T-helper 1 cell treated with Interleukin-12 subunit alpha and Interleukin-12 subunit beta and Interleukin-4 antibody, amounts not matched to agents 30 ng/mL and 1 ng/mL, for 36 hours (primary cell): ENCODE measurements at regions not wholly inside any gene's neighbourhood (a gene's known extent, or its start where the extent isn't known, plus 50 kb on each side); places are given as distances from the start of the nearest gene placed in this dataset.
"Not testable (repeated sequence)": the region's sequence is repeated elsewhere in the genome, so short reads cannot be mapped to it uniquely, and the experiment has no call there.

ENCODE experiments used
- intact Hi-C: fragments of 100-400 bp; cut with micrococcal nuclease; formaldehyde crosslinking; loops from one replicate; pipeline ENCODE4 v1.15.1; 2024

DNA sequence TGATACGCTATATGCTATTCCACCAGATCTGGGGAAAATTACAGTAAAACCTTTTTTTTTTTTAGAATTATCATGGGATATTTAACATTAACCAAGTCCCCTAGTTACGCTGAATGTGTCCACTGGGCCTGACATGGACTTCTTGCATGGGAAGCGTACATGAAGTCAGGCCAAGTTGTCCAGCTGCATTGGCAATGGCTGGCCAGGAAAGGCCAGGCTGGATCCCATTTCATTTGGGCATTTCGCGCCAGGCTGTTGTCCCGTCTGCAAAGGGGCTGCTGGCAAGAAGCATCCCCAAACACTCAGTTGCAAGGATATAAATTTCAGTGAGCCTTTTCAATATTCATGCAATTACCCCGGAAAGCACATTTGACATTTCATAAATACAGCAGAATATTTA is 933.3 kb downstream of the GRID1 start:
- intact Hi-C loops, result no loop called here

DNA sequence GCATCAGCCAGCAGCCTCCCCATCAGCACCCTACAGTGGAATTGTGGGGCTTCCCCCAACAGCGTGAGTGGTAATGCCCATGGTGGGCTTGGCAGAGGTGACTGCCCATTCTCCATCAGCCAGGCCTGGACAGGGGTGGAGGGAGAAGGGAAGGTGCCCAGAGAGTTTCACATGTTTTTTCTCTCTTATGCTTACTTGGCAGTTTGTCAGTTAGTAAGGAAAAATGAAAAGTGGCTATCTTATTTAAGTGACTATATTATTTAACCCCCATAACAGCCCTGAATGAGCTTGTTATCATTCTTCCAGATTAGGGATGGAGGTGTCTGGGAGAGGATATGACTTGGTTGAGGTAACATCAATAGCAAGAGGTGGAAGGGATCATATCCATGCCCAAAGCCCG is 921.7 kb downstream of the GRID1 start:
- intact Hi-C loops, result no loop called here

DNA sequence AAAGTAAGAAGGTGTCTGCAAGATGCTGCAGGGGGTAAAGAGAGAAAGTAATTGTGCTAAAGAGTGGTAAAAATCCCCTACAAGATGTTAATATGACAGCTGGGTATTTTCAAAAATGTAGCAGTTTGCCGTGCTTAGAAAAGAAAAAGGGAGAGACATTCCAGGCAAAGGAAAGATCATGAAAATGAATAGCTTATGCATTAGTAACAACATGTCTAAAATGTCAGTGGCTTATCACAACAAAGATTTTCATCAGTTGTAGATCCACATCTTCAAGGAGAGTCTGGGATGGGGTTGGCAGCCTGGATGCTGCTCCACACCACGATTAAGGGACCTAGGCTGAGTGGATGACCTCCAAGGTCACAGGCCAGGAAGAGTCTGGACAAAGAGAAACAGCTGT is 920.9 kb downstream of the GRID1 start:
- intact Hi-C loops, result no loop called here

DNA sequence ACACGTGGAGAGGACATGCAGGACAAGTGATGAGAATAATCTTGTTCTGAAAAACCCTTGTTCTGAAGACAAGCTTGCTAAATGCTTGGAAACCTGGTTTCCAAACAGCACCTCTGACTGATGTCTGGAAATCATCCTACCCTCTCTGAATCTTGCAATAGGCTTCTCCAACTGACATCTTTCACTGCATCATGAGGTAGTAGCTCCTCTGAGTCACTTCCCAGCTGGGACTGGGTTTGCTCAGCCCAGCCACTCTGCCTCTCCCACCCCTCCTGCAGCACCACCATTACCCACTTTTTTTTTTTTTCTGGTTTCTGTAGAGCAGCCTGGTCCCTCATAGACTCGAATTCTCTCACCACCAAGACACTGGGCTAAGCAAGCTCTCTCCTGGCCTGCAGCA is 919.8 kb downstream of the GRID1 start:
- intact Hi-C loops, result no loop called here

DNA sequence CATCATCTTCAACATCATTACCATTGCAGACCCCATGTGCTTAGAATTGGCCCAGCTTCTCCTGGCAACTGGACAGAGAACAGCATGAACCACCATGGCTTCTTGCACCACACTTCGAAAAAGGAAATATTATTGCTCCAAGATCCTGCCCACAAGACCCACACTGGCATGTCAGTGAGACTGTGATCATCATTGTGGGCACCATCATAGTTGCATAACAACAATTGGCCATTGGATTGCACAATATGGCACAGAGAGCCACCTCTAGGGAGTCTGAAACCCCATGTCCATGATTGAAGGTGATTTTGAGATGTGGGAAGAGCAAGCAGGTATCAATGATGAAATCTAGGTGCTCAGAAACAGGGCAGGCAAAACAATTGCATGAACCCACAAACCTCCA is 918.9 kb downstream of the GRID1 start:
- intact Hi-C loops, result no loop called here

DNA sequence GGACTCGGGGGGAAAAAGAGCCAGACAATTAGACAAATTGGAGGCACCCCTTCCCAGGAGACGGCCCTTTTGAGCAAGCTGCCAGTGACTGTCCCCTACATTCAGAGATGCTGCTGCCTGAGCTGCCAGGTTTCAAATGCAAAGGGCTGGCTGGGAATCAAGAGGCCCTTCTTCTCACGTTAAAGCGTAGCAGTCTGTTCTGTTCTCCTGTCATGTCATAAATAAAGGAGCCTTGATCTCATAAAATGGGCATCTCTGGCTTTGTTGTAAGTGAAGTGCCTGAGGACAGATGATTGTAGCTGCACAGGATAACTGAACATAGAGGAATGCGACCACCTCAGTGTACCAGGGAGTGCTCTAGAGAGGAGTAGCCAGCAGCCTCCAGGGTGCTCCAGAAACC is 917.9 kb downstream of the GRID1 start:
- intact Hi-C loops, result no loop called here

DNA sequence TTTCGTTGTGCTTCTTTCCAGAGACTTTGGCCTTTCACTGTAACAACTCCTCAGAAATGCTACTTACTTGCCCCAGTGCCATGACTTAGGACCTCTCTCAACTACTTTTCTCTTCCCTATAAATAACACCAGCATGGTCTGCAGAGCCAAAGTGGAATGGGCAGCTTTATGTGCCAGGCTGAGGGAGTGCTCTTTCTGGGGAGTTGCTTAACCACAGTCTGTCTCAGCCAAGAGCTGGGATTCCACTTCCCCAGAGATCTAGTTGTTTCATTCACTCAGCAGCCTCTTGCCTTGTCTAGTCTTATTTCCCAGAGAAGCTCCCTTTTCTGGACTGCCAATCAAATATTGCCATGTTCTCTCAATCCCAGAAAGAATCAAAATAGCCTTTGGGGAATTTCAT is 912.2 kb downstream of the GRID1 start:
- intact Hi-C loops, result no loop called here

DNA sequence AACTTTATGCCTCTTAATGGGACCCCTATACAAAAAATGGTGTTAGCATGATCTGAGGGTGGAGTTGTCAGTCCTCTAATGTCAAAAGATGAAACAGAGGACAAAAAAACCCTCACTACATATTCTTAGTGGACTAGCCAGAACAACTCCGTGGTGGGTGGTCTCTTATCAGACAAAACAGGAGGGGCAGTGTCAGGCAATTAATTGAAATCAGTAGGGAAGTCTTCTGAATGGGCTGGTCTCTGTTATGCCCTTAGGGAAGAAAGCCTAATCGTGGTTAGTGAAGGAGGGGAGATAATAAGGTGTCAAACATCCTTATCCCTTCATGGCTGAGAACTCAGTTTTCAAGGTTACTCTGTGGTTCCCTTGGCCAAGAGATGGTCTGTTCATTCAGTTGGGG is 909.4 kb downstream of the GRID1 start:
- intact Hi-C loops, result no loop called here

DNA sequence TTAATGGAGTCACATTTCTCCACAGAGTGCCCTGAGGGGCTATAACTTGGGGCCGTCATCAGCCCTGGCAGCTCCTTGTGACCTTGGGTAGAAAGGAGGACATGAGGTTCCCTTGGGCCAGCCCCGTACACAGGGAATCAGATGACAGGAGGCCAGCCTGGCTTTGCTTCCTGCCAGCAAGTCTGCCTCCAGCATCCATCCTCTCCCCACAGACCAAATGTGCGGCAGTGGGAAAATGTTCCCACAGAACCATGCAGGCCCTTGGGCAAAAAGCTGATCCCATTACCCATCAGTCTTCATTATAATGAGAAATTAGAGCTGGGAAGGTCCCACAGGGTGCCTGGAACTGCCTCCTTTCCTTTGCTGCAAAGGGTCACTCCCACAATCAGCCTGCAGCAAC is 908.3 kb downstream of the GRID1 start:
- intact Hi-C loops, result no loop called here

DNA sequence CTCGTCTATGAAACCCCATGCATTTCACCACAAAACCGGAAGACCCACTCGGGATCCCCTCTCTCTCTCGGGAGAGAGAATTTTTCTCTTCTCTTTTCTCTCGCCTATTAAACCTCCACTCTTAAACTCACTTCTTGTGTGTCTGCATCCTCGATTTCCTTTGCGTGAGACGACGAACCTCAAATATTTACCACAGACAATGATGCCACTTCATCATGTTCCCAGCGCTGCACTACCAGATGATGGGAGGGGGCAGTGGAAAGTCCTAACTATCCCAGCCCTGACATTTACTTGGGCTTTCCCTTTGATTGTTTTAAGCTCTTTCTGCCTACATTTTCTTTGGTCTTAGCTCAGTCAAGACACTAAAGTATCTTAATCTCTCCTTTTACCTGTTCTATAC is 906.7 kb downstream of the GRID1 start:
- intact Hi-C loops, result no loop called here

DNA sequence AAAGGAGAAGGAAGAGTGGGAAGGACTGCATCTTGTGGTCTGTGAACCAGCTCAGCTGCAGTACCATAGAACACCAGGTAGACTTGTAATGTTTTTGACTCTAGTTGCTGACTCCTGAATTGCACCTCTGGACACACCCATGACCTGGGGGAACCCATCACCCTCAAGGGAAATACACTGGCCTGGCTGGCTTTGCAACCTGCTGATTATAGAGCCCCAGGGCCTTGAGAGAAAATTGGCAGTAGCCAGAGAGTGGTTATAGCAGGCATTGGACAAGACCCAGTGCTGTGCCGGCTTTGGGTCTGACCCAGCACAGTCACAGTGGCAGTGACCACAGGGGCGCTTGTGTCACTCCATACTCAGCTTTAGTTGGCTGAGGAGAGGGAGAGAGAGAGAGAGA is 902.3 kb downstream of the GRID1 start:
- intact Hi-C loops, result no loop called here

DNA sequence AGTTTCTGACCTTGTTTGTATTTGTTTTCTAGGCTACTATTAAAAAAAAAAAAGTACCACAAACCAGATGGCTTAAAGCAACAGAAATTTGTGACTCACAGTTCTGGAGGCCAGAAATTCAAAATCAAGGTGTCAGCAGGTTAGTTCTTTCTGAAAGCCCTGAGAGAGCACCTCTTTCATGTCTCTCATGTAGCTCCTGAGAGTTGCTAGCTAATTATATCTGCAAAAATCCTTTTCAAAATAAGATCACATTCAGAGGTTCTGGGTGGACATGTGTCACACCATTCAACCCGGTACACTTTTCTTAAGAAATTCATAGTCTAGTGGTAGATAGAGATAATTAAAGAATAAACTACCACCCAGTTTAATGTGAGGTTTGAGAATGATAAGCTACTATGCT is 888.6 kb downstream of the GRID1 start:
- intact Hi-C loops, result no loop called here

DNA sequence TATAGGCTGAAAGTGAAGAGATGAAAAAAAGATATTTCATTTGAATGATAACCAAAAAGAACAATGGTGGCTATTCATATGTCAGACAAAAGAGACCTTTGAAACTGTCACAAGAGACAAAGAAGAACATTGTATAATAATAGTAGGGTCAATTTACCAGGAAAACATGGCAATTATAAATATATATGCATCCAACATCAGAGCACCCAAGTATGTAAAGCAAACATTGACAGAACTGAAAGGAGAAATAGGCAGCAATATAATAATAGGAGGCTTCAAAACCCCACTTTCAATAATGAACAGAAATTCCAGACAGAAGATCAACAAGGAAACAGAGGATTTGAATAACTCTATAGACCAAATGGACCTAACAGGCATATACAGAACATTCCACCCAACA is 876.2 kb downstream of the GRID1 start:
- intact Hi-C loops, result no loop called here

DNA sequence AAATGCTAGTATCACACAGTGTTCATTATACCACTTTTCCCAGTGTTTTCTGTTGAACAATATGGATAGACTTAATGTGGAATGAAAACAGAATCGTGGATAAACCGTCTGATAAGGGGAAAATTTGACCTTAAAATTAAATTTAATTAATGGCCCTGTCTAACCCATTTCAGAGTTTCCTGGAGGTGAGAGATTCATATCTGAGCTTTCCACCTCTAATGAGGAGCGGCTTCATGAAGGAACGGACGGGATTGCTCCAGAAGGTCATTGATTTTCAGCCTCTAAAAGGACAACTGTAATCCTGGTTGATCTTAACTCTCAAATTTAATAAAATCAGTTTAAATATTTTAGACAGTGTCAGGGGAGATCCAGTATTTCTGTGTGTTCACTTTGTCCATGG is 874.9 kb downstream of the GRID1 start:
- intact Hi-C loops, result no loop called here

DNA sequence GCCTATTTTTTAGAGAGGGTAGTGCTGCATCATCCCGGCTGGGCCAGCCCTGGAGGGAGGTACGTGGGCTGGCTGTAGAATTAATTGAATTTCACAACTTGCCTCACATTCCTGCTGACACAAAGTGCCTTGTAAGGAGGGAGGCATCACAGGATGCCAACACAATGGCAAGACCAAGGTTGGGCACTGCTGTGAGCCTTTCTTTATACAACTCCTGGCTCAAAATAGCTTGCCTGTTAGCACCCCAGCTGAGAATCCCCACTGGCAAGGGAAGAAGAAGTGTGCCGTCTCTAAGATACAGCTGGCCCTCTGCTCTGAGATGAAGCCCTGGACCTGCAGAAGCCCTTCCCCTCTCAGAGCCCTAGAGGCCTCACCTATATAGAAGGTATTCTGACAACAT is 873.9 kb downstream of the GRID1 start:
- intact Hi-C loops, result no loop called here

DNA sequence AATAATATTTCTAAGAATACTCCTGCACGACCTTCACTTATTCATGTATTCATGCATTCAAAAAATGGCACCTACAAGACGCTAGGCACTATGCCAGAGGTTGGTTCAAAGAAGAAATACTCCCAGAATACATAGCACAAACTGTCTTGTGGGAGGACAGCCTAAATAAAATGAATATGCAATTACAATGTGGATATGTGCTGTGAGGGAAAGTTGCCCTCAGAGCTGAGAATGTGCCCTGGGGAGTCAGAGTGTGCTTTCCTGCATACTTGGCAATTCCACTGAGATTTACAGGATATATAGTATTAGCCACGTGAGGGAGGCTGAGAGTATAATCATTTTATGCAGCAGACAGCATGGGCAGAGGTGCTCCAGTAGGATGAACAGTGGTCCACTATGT is 872.9 kb downstream of the GRID1 start:
- intact Hi-C loops, result no loop called here

DNA sequence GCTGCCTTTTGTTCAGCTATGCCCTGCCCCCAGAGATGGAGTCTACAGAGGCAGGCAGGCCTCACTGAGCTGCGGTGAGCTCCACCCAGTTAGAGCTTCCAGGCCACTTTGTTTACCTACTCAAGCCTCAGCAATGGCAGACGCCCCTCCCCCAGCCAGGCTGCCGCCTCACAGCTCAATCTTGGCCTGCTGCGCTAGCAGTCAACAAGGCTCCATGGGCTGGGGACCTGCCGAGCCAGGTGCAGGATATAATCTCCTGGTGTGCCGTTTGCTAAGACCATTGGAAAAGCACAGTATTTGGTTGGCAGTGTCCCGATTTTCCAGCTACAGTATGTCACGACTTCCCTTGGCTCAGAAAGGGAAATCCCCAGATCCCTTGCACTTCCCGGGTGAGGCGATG is 862.0 kb downstream of the GRID1 start:
- intact Hi-C loops, result not testable (repeated sequence)

DNA sequence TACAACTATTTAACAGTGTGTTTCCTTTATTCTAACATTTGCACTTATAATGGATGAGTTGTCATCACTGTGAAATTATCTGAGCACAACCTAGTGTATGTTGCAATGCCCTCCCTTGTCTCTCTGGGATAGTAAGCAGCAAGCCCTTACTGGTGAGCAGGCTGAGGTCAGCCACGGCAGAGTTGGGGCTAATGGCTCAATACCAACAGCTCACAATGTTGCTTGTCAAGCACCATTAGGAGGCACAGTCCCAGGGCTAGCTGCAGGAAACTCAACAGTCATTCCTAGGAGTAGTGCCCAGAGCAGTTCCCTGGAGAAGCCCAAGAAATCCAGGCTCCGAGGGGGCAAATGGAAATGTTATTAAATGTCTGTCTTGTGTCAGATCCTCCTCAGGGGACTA is 858.4 kb downstream of the GRID1 start:
- intact Hi-C loops, result no loop called here

DNA sequence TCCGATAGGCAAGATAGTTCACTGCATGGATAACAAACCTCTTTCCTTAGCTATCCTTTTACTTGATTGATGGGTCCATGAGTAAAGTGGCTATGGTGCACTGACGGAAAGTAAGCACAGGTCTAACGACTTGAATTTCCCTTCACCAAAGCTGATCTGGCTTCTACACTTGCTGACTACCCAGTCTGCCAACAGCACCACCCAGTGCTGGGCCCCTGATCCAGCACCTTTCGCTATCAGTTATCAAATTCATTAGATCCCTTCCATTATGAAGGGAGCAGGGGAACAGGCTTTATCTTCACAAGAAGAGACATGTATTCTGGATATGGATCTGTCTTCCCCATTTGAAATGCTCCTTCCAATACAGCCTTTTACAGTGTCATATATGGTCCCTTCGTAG is 855.9 kb downstream of the GRID1 start:
- intact Hi-C loops, result no loop called here

DNA sequence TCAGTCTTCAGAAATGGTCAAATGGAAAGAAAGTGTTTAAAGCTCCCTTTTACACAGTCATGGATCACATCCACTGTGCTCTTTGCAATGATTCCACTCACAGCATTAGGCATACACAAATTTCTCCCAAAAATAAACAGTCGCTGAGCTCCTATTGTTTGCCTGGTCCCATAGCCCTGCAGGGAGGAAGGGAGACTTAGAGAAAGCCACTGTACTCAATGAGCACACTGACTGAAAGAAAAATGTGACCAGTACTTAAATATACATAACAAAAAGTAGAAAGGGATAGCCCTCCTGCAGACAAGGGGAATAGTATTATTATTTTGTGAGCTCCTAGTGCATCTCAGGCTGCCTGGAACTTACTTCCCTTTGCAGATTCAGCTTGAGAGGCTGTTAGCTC is 853.2 kb downstream of the GRID1 start:
- intact Hi-C loops, result no loop called here

DNA sequence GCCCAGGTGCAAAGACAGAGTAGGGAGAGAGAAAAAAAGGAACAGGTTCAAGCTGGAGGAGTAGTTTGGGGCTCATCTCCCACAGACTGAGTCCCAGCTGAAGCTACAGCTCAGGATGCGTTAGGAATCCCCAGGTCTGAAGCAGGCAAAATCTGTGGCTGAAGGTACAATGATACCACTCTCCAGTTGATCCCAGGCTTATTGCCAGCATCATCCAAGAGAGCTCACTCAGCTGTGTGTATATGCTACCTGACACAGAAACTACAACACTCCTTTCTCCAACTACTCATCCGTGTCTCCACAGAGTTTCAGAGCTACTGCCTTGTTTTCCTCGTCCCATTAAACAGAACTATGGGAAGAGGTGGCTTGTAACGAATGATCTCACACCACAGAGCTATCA is 851.3 kb downstream of the GRID1 start:
- intact Hi-C loops, result no loop called here

DNA sequence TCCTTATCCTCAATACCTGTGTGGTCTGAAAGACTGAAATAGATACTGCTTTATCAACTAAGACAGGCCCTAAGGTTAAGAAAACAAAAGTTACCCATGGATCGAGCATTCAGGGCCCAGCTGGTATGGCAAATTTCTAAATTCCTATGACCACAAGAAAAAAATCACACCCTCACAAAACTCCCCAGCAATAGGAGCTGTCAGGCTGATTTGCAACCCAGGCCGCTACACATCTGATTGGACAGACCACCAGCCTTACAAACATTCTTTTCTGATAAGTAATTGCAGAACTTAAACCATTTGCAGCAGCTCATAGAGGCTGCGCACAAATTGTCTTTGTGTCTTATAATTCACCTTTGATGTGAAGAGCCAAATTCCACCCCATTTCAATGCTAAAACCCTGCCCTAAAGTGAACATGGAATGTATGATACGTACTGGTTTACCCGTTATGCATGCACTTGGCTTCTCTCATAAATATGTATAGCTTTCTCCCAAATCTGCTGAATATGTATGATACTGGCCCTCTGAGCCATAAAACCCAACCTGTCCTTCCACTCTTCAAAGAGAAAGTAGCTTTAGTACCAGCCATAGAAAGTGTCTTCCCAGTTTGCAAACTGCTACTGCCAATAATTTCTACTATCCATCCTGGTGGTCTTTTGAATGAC is 842.5 kb downstream of the GRID1 start:
- intact Hi-C loops, result no loop called here

DNA sequence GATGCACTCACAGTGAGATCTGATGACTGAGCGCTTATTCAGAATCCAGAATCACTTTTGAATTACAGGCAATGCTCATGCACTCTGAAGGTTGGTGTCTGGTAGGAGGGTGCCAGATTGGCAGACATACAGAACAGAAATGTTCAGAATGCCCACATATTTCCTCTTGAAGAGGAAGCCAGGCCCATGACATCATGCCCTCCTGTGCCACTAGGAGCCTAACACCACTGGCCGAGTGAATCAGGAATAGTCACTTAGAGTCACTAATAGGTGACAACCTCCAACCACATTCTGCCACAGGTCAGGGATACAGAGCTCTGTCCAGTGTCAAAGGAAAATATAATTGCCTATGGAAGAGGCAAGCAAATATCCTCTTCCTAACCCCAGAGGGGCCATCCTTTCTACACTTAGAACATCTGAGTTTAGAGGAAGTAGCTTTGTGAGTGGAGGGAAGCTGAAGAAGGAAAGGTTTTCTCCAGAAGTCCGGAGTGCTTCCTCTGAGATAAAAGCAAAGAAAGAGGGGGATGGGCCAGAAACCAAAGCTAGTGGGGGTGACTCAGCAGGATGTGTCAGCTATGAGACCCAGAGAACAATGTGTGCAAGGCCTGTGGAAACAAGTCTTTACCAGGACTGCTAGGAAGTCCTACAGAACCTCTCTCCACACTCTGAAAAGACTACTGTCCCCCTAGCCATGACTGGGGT is 838.8 kb downstream of the GRID1 start:
- intact Hi-C loops, result no loop called here

DNA sequence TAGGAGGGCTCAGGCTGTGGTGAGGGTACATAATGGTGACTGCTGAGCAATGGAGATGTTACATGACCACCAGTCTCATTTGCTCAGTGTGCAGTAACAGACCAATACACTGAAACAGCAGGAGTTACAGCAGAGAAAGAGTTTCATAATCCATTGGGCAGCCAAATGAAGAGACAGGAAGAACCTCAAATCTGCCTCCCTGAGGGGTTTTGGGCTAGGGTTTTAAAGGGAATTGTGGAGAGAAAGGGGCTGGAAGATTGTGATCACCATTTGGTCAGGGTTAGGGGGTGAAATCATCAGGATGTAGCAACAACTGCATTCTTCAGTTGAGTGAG is 838.3 kb downstream of the GRID1 start:
- intact Hi-C loops, result no loop called here
